ENCODE measurements at regions not wholly inside any gene's neighbourhood (a gene's known extent, or its start where the extent isn't known, plus 50 kb on each side); places are given as distances from the start of the nearest gene placed in this dataset.

DNA sequence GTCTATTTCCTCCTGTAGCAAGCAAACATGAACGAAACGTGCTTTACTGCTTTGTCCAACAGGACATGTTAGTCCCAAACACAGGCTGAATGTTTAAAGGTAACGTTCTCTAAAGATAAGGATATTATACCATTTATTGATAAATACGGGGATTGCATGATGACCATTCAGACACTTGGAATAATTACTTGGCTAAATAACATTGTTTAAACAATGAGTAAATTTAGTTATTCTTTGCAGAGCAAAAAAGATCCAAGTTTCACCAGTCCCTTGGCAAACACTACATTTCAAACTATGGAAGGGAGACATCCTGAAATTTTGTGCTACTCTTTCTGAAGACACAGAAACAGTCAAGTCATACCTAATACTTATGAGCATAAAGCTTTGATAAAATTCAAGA, 88.0 kb downstream of the ZNF280B start:
- Histone ChIP-seq H3K36me3 (ENCODE audit: control insufficient read depth in 4 of 4, insufficient read depth in 3 of 4, low read depth in 1 of 4, low read length in 3 of 4) (no peaks in the 10 kb centered on the region), H3K27me3 (ENCODE audit: control insufficient read depth in 4 of 4, insufficient read depth in 4 of 4, low read length in 3 of 4) (peaks cover 0 to 12% (median 0%) of the 10 kb centered on the region in 4 donors), H3K9me3 (ENCODE audit: control insufficient read depth in 4 of 4, low read length in 3 of 4) (no peaks in the 10 kb centered on the region), H3K27ac (ENCODE audit: low read depth in 1 of 2, low read length in 2 of 2) (no peak overlapping the region), H3K4me3 (ENCODE audit: low read depth in 1 of 3, low read length in 3 of 3) (no peak overlapping the region), H3K4me1 (ENCODE audit: control insufficient read depth in 4 of 4, insufficient read depth in 4 of 4, low read length in 3 of 4) (no peaks in the 10 kb centered on the region), H3K9ac (ENCODE audit: low read depth in 1 of 2, low read length in 2 of 2) (no peak overlapping the region)
- TF ChIP-seq, protein P1, sequence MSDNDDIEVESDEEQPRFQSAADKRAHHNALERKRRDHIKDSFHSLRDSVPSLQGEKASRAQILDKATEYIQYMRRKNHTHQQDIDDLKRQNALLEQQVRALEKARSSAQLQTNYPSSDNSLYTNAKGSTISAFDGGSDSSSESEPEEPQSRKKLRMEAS (IDR thresholded peaks at IDR 0.05) = no peak
- TF ChIP-seq TAF1 (conservative IDR thresholded peaks at IDR 0.05) (no peak), SP1 (IDR thresholded peaks at IDR 0.05) (no peak), NR2F2 (IDR thresholded peaks at IDR 0.05) (no peak), GABPA (IDR thresholded peaks at IDR 0.05 in 1 of 2, conservative IDR thresholded peaks at IDR 0.05 in 1 of 2) (no peak), YY1 (IDR thresholded peaks at IDR 0.05) (no peak), FOXA1 (IDR thresholded peaks at IDR 0.05) (no peak), HNF4G (IDR thresholded peaks at IDR 0.05) (no peak), RAD21 (IDR thresholded peaks at IDR 0.05) (no peak), EGR1 (IDR thresholded peaks at IDR 0.05; ENCODE audit: low read depth in 2 of 2) (no peak), RXRA (IDR thresholded peaks at IDR 0.05) (no peak)
- TF ChIP-seq, protein P2, sequence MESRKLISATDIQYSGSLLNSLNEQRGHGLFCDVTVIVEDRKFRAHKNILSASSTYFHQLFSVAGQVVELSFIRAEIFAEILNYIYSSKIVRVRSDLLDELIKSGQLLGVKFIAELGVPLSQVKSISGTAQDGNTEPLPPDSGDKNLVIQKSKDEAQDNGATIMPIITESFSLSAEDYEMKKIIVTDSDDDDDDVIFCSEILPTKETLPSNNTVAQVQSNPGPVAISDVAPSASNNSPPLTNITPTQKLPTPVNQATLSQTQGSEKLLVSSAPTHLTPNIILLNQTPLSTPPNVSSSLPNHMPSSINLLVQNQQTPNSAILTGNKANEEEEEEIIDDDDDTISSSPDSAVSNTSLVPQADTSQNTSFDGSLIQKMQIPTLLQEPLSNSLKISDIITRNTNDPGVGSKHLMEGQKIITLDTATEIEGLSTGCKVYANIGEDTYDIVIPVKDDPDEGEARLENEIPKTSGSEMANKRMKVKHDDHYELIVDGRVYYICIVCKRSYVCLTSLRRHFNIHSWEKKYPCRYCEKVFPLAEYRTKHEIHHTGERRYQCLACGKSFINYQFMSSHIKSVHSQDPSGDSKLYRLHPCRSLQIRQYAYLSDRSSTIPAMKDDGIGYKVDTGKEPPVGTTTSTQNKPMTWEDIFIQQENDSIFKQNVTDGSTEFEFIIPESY (IDR thresholded peaks at IDR 0.05) = no peak
- TF ChIP-seq, protein P3, sequence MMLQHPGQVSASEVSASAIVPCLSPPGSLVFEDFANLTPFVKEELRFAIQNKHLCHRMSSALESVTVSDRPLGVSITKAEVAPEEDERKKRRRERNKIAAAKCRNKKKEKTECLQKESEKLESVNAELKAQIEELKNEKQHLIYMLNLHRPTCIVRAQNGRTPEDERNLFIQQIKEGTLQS (IDR thresholded peaks at IDR 0.05) = no peak
- TF ChIP-seq, protein P4, sequence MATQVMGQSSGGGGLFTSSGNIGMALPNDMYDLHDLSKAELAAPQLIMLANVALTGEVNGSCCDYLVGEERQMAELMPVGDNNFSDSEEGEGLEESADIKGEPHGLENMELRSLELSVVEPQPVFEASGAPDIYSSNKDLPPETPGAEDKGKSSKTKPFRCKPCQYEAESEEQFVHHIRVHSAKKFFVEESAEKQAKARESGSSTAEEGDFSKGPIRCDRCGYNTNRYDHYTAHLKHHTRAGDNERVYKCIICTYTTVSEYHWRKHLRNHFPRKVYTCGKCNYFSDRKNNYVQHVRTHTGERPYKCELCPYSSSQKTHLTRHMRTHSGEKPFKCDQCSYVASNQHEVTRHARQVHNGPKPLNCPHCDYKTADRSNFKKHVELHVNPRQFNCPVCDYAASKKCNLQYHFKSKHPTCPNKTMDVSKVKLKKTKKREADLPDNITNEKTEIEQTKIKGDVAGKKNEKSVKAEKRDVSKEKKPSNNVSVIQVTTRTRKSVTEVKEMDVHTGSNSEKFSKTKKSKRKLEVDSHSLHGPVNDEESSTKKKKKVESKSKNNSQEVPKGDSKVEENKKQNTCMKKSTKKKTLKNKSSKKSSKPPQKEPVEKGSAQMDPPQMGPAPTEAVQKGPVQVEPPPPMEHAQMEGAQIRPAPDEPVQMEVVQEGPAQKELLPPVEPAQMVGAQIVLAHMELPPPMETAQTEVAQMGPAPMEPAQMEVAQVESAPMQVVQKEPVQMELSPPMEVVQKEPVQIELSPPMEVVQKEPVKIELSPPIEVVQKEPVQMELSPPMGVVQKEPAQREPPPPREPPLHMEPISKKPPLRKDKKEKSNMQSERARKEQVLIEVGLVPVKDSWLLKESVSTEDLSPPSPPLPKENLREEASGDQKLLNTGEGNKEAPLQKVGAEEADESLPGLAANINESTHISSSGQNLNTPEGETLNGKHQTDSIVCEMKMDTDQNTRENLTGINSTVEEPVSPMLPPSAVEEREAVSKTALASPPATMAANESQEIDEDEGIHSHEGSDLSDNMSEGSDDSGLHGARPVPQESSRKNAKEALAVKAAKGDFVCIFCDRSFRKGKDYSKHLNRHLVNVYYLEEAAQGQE (IDR thresholded peaks at IDR 0.05) = no peak
- TF ChIP-seq, protein P5, sequence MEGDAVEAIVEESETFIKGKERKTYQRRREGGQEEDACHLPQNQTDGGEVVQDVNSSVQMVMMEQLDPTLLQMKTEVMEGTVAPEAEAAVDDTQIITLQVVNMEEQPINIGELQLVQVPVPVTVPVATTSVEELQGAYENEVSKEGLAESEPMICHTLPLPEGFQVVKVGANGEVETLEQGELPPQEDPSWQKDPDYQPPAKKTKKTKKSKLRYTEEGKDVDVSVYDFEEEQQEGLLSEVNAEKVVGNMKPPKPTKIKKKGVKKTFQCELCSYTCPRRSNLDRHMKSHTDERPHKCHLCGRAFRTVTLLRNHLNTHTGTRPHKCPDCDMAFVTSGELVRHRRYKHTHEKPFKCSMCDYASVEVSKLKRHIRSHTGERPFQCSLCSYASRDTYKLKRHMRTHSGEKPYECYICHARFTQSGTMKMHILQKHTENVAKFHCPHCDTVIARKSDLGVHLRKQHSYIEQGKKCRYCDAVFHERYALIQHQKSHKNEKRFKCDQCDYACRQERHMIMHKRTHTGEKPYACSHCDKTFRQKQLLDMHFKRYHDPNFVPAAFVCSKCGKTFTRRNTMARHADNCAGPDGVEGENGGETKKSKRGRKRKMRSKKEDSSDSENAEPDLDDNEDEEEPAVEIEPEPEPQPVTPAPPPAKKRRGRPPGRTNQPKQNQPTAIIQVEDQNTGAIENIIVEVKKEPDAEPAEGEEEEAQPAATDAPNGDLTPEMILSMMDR (IDR thresholded peaks at IDR 0.05; ENCODE audit: low read depth, low read length, missing input control) = no peak
- no peak for DNase-seq (ENCODE audit: low spot score)
- WGBS = 51% methylated on average over 4 of the region's 4 CpGs

DNA sequence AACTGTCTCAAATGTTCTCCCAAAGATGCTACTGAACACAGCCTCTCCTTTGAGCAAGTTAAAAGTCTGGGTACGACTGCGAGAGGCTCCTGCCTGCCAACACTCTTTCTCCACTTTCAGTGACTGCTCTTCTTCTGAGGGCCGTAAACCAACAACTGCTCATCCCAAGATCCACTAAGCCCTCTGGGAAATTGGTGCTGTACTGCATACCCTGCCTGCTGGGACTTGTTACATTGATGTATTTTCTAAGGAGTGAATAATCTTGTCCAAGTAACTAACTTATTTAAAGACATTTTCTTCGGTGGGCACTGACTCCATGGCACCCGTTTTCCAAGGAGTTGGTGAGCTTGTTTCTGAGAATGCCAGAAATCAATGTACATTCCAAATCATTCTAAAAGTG, 87.2 kb downstream of the ZNF280B start:
- Histone ChIP-seq H3K36me3 (ENCODE audit: control insufficient read depth in 4 of 4, insufficient read depth in 3 of 4, low read depth in 1 of 4, low read length in 3 of 4) (no peaks in the 10 kb centered on the region), H3K27me3 (ENCODE audit: control insufficient read depth in 4 of 4, insufficient read depth in 4 of 4, low read length in 3 of 4) (peaks cover 0 to 12% (median 0%) of the 10 kb centered on the region in 4 donors), H3K9ac (ENCODE audit: low read depth in 1 of 2, low read length in 2 of 2) (no peak overlapping the region), H3K9me3 (ENCODE audit: control insufficient read depth in 4 of 4, low read length in 3 of 4) (no peaks in the 10 kb centered on the region), H3K4me1 (ENCODE audit: control insufficient read depth in 4 of 4, insufficient read depth in 4 of 4, low read length in 3 of 4) (no peaks in the 10 kb centered on the region), H3K4me3 (ENCODE audit: low read depth in 1 of 3, low read length in 3 of 3) (no peak overlapping the region), H3K27ac (ENCODE audit: low read depth in 1 of 2, low read length in 2 of 2) (no peak overlapping the region)
- WGBS = 66% methylated on average over 5 of the region's 5 CpGs
- no peak for DNase-seq (ENCODE audit: low spot score)
- TF ChIP-seq, protein P1 (IDR thresholded peaks at IDR 0.05) = no peak
- TF ChIP-seq GABPA (IDR thresholded peaks at IDR 0.05 in 1 of 2, conservative IDR thresholded peaks at IDR 0.05 in 1 of 2) (no peak), SP1 (IDR thresholded peaks at IDR 0.05) (no peak), JUND (IDR thresholded peaks at IDR 0.05) (no peak), HNF4A (conservative IDR thresholded peaks at IDR 0.05) (no peak), RAD21 (IDR thresholded peaks at IDR 0.05) (no peak), RXRA (IDR thresholded peaks at IDR 0.05) (no peak), NR2F2 (IDR thresholded peaks at IDR 0.05) (no peak)
- TF ChIP-seq, protein P5 (IDR thresholded peaks at IDR 0.05; ENCODE audit: low read depth, low read length, missing input control) = no peak
- TF ChIP-seq, protein P3 (IDR thresholded peaks at IDR 0.05) = no peak
- TF ChIP-seq, protein P4 (IDR thresholded peaks at IDR 0.05) = no peak
